Activated T-cell treated with anti-CD3 and anti-CD28 coated beads, Interleukin-2, amount 50 U/mL, for 1 hour (primary cell): ENCODE measurements at regions not wholly inside any gene's neighbourhood (a gene's known extent, or its start where the extent isn't known, plus 50 kb on each side); places are given as distances from the start of the nearest gene placed in this dataset.
"Not testable (repeated sequence)": the region's sequence is repeated elsewhere in the genome, so short reads cannot be mapped to it uniquely, and the experiment has no call there.

Experiments
- DNase-seq: peaks from one replicate; pipeline ENCODE4 v3.0.0-alpha.2; 2020

DNA sequence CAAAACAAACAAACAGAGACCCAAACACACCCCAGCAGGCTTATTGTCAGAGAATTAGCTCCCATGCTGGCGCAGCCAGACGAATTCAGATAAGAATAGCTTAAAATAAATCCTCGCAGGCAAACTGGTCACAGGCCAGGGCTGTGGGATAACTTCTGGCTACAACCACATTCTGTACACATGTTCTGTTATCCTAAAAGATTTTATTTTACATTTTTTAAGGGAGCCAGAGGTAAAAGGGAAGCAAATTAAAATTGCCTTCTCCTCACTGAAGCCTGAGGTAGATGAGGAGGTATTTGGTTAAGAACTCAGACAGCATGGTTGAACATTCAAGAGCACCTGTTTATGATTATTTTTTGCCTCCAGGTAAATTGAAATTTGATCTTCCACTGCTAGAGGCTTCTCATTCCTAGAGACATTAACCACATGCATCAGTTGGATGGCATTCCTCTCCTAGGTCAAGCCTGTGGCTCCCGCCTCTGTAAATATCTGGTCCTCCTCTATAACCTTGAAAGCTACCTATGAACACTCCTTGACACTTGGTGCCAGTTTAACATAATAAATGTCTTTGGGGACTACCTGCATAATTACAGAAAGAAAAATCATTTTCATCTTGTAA is 190.3 kb downstream of the SATB1 start:
- DNase-seq, result no peak

DNA sequence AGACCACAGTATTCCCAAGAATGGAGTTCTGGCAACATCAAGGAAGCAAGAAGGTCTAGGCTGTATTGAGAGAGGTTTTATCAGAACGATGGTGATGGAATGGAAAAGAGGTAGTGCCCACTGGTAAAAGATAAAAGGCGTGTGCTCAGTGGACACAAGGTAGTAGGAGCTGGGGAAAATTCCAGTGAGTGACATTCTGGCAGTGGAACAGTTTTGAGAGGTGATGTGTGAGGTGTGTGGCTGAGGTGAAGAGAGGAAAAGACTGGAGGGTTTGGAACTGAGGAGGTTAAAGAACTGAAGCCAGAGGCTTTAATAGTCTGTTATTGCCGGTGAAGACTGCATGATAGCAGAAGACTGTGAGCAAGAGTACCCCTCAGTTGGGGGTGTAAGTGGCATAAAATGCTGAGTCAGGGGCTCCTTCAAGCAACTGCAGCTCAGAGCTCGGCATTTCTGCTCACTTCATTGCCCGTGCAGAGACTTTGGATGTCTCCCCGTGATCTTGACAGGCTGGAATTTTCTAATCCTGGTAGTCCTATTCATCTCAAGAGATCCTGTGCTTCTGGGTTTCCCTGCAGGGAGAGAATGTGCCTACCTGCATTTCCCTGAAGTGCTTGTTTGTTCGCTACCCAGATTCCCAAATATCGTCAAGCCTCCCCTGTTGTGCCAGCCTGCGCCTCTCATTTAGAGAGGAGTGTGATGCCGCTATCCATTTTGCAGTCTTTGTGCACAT is 191.0 kb downstream of the SATB1 start:
- DNase-seq, result no peak

DNA sequence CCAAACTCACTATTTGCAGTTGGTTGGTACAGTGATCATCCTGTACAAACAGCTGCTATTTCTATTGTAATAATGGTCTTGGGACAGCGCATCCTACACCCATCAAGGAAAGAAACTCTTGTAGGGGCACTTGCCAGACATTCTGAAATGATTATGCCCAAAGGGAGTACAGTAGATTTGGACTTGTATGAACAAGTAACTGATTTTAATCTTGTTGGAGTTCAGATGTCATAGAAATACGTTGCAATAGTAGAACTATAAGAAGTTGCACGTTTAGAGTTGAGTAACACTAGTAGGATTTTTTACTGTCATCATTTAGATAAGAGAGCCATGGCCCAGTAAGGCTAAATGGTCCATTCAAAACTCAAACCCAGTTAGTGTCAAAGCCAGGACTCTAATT is 192.8 kb downstream of the SATB1 start:
- no peak for DNase-seq

DNA sequence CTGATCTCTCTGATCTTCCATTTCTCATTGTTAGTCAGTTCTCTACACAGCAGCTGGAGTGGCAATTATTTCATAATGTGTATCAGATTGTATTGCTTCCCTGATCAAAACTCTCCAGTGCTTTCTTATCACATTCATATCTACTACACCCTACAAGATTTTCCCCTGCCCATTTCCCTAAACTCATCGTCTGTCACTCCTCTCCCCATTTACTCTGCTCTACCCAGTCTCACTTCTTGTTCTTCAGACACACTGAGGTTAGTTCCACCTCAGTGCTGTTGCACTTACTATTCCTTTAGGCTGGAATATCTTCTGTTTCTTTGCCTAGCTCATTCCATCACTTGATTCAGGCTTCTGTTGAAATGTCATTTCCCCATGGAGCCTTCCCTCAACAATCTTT is 197.1 kb downstream of the SATB1 start:
- no peak for DNase-seq

DNA sequence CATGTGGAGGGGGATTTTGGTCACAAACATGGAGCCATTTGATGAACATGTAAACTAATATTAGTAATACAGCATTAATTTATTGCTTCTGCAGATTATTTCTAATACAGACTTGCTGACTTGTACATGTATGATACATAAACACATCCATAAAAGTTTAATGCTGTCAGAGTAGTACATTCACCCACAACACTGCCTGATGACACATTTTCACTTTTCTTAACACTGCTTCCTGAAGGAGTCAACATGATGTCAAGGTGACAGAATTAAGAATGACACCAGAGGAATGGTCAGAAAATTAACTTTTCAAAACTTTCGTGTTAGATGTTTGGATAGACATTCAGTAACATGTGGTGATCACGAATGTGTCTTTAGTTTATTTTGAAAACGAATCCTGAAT is 199.4 kb downstream of the SATB1 start:
- no peak for DNase-seq

DNA sequence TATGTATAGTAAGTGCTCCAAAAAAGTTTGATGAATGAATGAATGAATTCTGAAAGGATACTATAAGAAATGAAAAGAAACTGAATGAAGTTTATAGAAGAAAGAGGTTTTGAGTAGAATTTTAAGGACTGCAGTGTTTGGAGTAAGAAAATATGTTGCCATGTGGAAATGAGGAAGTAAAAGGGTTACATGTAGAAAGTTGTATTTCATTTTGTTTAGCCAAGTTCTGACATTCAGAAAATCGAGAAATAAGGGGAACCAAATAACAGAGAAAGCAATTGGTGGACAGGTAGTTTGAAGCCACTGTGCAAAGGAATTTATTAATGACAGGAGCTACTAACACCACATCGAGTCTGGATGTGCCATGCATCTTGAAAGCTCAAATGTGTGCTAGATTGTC is 200.7 kb downstream of the SATB1 start:
- DNase-seq, result no peak

DNA sequence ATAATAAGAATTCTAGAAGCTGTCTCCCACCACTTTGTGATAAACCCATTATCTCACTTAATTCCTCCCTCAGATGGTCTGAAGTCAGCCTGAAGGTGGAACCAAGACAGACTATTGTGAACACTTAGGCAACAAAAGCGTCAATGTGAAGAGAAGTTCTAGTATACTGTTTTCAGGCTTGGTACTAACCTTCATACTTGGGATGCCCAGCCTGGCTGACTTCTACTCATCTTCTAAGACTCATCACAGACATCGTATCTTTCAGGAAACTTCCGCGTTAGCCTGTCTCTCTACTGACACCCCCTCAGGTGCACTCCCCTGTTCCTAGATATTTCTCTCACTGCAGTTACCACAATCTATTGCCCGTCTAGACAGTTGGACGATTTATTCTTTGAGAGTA is 201.2 kb downstream of the SATB1 start:
- DNase-seq, result no peak

DNA sequence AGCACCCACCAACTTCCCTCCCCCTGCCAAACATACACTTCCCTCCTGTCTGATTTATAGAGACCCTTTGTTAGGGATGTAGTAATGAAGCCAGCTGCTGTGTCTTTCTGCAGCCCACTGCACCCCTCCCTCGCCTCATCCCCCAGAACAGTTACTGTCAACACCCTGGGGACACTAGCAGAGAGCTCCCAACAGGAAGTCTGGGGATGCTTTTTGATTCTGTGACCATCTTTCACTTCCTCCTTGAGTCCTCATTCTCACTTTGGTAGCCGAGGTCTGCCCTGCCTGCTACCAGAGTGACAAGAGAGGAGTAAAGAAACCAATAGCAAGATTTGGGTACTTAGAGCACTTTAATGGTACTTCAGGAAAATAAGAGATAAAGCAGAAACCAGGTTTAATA is 201.6 kb downstream of the SATB1 start:
- no peak for DNase-seq

DNA sequence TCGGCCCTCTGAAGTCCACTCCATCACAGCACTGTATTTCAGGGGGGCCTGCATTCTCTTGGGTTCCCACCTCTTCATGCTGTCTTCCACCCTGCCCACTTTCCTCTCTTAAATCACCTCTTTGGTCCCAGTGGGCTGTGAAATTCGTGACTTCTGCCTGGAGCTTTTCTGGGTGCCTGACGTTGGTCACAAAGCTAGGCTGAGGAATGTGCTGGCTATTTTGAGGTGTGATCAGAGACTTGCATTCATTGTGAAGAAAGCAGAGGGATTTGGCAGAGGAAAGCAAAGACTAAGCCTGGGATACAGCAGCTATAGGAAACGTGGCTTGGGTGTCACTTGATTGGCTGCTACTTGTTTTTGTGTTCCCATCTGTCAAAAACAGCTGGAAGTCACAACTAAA is 202.5 kb downstream of the SATB1 start:
- DNase-seq, result no peak

DNA sequence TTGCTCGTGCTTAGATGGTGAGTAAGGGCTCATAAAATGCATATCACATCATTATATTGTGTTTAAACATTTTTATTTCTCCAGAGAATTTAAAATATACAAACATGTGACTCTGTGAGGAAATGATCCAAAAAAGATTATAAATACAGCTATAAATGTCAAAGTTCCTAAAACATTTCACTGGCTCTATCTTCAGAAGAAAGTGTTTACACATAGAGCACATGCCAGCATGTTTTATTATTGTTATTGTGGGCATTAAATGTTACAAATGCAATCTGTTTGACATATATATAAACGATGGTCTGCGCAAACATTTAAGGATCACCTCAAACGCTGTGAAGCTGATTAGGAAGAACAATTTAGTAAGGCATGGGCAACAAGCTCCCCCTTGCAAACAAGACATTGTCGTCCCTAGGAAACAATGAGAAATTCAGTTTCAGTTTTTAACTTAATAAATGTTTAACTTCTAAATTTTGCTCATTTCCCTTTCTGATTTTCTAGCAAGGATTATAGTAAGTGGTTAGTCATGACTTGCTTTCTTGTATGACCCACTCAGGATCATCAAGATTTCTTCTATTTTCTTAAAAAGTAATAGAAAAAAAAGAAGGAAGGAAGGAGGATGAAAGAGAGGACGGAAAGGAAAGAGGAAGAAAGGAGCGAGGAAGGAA is 207.5 kb downstream of the SATB1 start:
- no peak for DNase-seq

DNA sequence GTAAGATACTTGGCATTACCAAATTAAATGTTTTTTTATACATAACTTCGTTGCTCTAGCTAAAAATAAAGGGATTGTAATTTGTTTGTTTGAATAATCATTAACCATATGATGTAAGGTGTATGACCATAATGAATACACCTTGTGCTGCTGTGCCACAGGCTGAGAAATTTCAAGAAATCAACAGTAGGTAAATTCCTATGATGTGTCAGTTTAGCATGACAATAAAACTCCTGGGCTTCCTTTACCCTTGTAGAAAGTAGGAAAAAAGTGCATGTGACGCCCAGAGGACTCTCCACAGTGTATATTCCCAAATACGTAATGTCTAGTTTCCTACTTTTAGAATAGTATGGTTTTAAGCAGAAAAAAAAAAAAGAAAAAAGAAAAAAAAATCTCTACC is 208.1 kb downstream of the SATB1 start:
- no peak for DNase-seq

DNA sequence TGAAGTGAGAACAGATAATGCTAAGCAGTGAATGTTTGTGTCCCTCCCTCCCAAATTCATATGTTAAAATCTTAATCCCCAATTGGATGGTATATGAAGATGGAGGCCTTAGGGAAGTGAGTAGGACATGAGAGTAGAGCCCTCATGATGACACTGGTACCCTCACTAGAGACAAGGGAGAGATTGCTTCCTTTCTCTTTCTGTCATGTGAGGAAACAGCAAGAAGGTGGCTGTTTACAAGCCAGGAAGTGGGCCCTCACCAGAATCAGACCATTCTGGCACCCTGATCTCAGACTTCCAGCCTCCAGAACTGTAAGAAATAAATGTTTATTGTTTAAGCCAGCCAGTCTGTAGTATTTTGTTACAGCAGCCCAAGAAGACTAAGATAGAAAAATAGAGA is 209.5 kb downstream of the SATB1 start:
- DNase-seq, result no peak

DNA sequence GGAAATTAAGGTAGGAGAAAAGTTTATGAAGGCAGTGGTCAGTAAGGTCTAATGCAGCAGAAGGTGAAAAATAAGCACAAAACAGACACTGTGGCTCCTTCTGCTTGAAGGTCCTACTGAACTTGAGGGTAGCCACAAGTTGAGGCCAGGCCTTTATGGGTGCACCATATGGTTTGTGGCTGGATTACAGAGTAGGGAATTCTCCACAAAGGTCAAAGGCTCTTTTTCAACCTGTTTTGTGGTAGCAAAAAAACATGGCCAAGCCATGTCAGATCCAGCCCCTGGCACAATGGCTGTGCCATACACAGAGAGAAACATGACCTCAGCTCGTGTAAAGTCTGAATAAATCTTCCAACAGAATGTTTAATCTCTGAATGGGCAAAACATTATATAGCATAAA is 214.0 kb downstream of the SATB1 start:
- DNase-seq, result no peak

DNA sequence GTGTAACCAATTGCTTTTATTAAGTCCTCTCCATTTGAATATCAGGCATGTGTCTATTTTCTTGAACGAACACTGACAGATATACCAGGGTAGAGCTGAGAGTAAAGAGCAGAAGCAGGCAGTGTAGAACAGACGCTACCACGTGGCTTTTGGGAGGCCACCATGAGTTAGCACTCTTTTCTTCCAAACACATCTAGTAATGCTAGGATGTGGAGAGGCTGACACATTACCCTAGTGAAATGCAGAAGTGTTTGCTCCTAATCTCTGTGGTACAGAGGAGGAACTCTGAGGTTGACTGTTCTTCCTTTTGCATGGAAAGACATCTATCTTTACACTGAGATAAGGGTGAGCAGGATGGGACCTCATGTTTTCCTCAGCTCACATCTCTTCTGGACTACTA is 216.3 kb downstream of the SATB1 start:
- DNase-seq, result no peak

DNA sequence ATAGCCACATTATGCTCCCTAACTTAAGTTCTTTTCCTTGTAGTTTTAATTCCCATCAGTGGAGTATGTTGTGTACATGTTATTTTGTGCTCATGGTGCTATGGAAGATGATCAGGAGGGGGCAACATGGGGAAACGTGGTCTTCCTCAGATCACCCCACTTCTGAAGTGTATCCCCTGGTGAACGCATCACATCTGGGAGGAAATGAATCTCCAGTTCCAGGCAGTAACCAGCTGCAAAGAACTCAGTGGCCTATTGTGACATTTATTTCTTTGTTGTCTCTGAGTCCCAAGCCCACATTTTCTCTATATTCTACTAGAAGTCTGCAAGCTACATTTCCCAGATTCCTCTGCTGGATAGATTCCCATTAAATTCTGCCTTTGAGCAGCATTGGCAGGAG is 217.0 kb downstream of the SATB1 start:
- DNase-seq, result no peak

DNA sequence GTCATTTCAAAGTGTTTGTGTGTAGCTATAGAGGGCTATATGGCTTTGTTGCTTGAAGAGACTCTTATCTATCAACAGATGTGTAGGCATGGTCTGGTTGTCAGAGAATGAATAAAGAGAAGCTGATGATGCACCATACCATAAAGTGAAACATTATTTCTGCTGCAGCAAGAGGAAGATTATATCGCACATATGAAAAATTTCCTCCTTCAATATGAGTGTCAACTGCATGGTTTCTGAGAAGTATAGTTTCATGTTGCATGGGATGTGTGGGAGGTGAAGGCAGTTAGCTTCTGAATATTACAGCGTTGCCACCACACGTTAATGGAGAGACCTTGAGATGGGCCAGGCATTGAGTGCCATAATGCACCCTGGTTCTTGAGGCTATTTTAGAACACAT is 217.9 kb downstream of the SATB1 start:
- no peak for DNase-seq

DNA sequence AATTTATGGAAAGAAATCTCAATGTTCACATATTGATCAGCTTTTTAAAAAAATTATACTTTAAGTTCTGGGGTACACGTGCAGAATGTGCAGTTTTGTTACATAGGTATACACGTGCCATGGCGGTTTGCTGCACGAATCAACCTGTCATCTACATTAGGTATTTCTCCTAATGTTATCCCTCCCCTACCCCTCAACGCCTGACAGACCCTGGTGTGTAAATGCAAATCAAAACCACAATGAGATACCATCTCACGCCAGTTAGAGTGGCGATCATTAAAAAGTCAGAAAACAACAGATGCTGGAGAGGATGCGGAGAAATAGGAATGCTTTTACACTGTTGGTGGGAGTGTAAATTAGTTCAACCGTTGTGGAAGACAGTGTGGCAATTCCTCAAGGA is 219.4 kb downstream of the SATB1 start:
- not testable (repeated sequence) for DNase-seq

DNA sequence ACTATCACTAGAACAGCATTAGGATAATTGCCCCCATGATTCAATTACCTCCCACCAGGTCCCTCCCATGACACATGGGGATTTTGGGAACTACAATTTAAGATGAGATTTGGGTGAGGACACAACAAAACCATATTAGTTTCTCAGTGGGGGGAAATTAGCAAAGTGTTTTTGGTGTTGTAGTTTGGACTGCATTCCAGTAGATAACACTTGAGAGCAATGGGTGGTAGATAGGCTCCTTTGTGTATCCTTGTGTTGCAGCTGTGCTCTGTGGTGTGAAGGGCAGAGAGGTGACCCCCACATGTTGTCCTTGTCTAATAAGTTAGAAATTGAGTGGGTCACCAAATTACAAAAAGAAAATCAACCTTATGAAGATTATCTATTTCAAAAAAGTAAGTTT is 223.8 kb downstream of the SATB1 start:
- no peak for DNase-seq

DNA sequence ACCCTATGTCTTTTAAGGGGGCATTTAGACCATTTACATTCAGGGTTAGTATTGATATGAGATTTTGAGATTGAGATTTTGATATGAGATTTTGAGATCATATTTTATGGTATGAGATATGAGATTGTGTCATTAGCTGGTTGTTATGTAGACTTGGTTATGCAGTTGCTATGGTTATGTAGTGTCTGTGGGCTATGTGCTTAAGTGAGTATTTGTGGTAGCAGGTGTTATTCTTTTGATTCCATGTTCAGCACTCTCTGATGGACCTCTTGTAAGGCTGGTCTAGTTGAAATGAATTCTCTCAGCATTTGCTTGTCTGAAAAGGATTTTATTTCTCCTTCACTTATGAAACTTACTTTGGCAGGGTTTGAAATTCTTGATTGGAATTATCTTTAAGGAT is 225.4 kb downstream of the SATB1 start:
- DNase-seq, result no peak

DNA sequence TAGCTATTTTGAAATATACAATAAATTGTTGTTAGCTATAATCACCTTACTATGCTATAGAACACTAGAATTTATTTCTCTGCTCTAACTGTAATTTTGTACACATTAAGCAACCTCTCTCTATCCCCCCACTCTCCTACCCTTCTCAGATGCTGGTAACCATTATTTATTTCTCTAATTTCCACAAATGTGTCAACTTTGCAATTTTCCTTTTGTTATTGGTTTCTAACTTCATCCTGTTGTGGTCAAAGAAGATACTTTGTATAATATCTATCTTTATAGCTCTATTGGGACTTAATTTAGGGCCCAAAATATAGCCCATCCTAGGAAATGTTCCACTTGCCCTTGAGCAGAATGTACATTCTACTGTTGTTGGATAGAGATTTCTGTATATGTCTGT is 229.3 kb downstream of the SATB1 start:
- DNase-seq, result no peak

DNA sequence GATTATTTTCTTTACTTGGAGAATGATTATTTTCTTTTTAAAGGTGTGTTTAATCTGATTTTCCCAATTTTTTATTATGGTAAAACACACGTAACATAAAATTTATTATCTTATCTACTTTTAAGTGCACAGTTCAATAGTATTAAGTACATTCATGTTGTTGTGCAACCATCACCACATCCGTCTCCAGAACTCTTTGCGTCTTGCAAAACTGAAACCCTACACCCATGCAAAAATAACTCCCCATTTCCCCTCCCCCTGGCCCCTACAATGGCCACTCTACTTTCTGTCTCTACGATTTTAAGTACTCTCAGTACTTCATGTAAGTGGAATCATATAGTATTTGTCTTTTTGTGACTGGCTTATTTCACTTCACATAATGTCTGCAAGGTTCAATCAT is 230.7 kb downstream of the SATB1 start:
- no peak for DNase-seq

DNA sequence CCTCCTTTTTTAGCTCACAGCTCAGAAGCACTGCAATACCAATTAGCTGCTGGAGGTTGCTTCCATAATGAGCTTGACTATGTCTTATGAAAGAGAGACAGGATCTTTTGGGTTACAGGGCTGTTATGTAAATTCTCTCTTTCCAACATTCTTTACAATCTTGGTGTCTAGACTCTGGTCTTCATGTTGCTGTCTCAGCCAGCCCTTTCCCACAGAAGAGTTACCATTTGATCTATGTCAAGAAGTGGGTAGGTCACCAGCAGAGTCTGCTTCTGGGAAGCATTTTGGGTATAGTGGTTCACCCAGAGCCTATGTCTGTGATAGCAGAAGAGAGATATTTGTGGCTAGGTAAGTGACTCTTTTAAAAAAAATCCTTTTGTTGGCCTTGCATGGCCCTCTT is 234.5 kb downstream of the SATB1 start:
- no peak for DNase-seq

DNA sequence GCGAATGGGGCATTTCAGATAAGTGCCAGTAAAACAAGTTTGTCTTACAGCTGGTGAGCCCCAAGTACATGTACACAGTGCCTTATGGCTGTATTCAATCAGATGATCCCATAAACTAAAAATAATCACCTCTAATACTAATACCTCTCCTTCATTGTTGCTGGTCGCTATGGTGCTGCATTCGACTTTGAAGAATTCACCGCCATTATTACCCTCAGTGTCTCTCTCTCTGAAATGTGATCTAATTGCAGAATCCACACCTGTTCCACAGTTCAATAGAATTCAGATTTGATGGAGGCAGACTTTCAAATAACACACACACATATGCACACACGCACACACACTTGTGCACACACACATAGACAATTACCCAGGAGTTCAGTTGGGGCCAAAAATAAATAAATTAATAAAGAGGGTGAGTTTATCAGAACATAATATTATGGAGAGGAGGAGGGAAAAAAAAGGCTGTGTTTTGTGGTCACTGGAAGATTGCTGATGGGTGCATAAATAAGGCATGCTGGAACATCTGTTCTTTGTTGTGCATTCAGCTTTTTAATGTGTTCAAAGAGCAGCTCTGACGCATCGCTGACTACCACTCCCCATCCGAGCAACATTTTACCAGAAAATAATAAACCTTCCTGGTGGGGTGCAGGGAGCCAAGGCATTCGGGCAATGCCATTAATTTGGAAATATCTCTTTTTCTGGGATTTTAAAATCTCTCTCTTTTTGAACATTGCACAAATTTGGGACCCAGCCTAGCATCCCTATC is 235.7 kb downstream of the SATB1 start:
- DNase-seq, result no peak

DNA sequence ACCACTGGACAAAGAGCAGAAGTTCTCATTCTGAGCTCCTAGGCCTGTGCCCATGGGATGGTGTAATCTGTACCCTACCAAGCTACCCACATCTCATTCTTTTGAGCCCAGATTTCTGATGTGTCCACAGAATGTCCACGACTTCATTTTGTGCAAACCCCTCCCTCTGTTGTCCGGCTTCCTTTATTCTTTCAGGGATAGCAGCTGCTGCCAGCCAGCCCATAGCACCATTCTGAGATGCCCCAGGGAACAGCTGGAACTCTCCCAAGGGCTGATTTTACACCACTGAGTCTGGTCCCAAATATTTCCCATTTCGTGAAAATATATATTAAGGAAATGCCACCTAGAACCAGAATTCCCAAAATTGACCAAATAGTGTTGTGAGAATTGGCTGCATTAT is 236.6 kb downstream of the SATB1 start:
- no peak for DNase-seq
